Fibroblast of mammary gland (primary cell): ENCODE measurements at regions not wholly inside any gene's neighbourhood (a gene's known extent, or its start where the extent isn't known, plus 50 kb on each side); places are given as distances from the start of the nearest gene placed in this dataset.

Source experiments
- DNase-seq: peaks from one replicate; pipeline ENCODE4 v3.0.0-alpha.2; 2010; ENCODE audit warnings: low read depth
- H3K4me3 ChIP-seq: 2 replicates; pipeline ENCODE4 v1.5.1; 2011; ENCODE audit warnings: low read depth, mild to moderate bottlenecking, low read length, moderate library complexity; ENCODE audit not compliant: control insufficient read depth
- TF ChIP-seq, protein P1 (sequence below): conservative IDR thresholded peaks from 2 replicates; pipeline ENCODE4 v1.5.1; 2011; ENCODE audit warnings: low read depth, low read length, inconsistent platforms; ENCODE audit not compliant: control insufficient read depth, insufficient read depth

DNA sequence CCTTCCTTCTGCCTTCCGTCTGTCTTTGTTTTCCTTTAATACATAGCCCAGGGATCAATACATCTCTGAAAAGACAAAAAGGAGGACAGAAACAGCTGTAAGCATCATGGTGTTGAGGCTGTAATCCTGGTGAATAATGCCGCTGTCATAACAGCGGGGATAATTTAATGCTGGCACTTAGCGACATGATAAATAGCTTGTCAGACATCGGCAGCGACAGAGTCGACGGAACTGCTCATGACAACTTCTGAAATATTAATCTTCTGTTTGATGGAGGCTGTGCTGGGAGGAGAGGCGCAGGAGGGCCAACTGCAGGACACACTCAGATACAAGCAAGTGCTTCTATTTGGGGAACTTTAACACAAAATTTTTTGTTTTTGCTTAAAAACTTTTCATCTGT is 602.2 kb downstream of the GALR1 start:
- no peak overlapping the region for H3K4me3 ChIP-seq
- TF ChIP-seq, protein P1, sequence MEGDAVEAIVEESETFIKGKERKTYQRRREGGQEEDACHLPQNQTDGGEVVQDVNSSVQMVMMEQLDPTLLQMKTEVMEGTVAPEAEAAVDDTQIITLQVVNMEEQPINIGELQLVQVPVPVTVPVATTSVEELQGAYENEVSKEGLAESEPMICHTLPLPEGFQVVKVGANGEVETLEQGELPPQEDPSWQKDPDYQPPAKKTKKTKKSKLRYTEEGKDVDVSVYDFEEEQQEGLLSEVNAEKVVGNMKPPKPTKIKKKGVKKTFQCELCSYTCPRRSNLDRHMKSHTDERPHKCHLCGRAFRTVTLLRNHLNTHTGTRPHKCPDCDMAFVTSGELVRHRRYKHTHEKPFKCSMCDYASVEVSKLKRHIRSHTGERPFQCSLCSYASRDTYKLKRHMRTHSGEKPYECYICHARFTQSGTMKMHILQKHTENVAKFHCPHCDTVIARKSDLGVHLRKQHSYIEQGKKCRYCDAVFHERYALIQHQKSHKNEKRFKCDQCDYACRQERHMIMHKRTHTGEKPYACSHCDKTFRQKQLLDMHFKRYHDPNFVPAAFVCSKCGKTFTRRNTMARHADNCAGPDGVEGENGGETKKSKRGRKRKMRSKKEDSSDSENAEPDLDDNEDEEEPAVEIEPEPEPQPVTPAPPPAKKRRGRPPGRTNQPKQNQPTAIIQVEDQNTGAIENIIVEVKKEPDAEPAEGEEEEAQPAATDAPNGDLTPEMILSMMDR: no peak
- DNase-seq: no peak

DNA sequence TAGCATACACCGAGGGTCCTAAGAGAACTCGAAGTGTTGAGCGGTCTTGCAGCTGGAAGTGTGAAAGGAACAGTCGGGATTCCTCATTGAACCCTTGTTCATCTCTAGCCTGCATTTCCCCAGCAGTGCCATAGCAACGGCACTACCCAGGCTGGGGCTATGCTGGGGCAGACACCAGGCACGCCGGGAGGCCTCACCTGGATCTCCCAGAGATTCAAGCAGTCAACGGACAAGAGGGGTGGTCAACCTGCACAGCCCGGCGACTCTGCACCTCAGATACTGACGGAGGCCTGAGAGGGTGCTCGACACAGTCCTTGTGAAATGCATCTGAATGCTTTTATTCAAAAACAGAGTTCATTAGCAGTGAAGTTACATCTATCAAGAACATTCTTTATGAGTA is 604.2 kb downstream of the GALR1 start:
- TF ChIP-seq, protein P1: no peak
- no peak for DNase-seq
- H3K4me3 ChIP-seq: no peak overlapping the region

- no peak overlapping the region for H3K4me3 ChIP-seq
- TF ChIP-seq, protein P1: no peak
- DNase-seq: no peak
Observed at GRCh38 chr18:77857678-77858655, 608.3 kb downstream of the GALR1 start.

- TF ChIP-seq, protein P1: no peak
Observed at GRCh38 chr18:77859634-77860033, 610.0 kb downstream of the GALR1 start.

GRCh38 chr18:77862066-77862757 is 612.6 kb downstream of the GALR1 start:
- DNase-seq: no peak
- TF ChIP-seq, protein P1: no peak

More at GRCh38 chr18:77859634-77860033, 610.0 kb downstream of the GALR1 start:
- H3K4me3 ChIP-seq: no peak overlapping the region
- no peak for DNase-seq

DNA sequence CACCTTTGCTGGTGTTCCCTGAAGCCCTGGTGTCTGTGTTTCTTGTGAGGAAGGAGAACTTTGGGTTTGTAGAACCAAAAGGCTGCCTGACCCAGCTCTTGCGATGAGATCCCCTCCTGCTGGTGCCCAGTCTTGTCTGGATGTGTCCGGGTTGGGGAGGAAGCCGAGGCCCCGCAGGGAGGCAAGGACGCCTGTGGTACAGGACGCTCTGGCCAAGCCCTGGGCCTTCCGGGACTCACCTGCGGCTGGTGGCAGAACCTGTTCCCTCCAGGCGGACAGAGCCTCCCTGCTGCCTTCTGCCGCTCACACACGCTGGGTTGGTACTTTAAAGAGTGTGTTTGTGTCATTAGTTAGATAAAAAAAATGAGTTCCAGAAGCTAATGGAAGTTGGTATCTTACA is 616.2 kb downstream of the GALR1 start:
- DNase-seq: no peak
- no peak overlapping the region for H3K4me3 ChIP-seq
- TF ChIP-seq, protein P1: no peak

More at GRCh38 chr18:77862066-77862757, 612.6 kb downstream of the GALR1 start:
- no peak overlapping the region for H3K4me3 ChIP-seq
